Effector CD8-positive, alpha-beta T cell (primary cell): ENCODE measurements at regions not wholly inside any gene's neighbourhood (a gene's known extent, or its start where the extent isn't known, plus 50 kb on each side); places are given as distances from the start of the nearest gene placed in this dataset.

ENCODE experiments used
- DNase-seq: peaks from one replicate; lab custom pipeline; 2025; lab: John Stamatoyannopoulos, UW

DNA sequence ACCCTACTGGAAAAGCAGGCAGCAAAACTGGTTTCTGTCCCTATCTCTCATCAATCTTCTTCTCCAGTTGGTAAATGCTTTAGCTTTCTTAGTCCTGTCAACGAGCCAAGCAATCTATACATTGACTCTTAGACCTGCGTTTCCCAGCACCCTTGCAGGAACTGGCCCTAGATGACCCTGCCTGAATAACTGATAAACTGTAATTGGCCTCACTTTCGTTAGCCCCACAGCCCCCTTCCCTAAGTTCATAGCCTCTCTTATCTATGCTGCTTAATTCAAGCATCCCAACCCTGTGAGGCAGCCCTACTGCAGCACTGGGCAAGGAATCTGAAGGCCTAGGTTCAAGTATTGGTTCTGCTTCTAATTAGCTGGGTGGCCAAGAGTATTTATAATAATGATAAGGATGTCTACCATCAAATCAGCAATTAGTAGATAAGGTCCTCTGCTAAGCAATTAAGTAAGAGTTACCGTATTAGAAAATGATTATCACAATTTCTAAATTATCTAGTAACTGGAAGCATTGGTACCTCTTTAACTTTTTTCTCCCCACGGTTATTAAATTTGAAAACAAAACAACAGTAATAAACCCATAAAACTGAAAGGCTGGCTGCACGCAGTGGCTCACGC, 86.4 kb upstream of the RMDN2 start:
- DNase-seq, result no peak

DNA sequence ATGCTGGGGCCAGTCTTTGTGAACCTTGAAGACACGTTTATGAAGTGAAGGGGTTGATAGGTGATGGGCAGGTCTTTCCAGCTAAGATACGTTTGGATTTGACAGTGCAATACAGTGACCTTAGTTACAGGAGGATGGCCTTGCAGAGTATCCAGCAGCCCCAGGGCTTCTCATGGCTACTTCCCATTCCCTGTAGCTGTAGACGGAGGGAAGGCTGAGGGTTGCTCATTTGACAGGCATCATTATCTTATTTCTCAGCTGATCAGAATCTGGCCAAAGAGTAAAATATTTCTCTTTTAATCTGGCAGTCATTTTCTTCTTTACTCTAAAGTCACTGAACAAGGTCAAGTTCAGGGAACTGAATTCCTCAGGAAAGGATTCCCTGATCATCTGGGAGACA, 85.1 kb upstream of the RMDN2 start:
- DNase-seq, result no peak

DNA sequence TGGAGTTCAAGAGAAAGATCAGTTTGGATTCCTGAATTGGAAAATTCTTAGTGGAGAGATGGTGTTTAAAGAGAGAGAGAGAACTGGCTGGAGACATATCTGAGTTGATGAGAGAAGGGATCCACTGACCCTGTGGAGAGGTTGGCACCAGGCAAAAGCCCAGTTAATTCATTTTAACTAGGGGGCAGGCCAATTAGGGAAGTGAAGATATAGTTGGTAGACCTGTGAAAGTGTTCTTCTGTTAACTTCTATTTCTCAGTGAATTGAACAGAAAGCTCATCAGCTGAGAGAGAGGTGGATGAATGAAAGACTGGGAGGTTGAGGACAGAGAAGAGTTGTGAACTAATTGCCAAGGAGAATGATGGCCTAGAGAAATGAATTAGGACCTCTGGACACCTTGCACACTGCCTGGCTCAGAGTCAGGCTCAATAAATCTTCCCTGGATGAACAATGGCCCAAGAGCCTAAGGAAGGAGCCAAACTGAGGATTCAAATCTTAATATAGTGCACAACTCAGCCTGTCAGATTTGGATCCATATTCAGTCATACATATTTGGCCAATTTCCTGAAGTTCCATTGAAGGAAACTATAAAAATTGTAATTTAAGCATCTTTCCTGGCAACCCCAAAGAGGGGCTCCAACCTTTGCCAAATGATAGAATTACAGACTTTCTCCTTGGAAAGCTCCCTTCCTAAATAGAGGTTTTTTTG, 82.2 kb upstream of the RMDN2 start:
- no peak for DNase-seq

DNA sequence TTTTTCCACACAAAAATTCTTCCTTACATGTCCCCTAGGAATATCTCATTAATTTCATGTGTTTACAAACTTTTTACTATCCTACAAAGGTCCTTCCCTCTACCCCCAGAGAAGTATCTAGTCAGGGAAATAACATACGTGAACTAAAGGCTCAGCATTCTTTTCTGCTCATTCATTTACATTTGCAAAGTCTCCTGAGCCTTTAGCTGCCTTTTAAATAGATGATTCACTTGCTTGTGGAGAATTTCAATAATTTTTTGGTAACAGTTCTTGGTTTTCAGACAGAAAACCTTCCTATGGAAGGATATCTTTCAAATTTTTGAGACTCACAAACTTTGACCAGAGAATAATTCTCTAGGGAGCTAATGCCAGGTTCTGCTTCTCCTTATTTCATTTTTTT, 81.5 kb upstream of the RMDN2 start:
- no peak for DNase-seq

DNA sequence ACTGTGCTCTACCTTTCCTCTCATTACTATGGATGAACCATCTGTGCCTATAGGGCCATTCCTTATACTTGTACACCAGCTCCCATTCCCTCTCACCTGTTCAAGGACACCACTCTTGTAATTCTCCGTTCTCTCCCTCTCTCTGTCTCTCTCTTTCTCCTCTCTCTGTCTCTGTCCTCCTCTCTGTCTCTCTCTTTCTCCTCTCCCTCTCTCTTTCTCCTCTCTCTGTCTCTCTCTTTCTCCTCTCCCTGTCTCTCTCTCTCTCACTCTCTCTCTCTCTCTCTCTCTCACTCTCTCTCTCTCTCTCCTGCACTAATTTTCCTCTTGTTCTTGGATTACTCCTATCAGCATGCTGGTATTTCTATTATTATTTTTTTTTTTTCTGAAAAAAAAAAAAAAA, 78.9 kb upstream of the RMDN2 start:
- DNase-seq, result no peak

DNA sequence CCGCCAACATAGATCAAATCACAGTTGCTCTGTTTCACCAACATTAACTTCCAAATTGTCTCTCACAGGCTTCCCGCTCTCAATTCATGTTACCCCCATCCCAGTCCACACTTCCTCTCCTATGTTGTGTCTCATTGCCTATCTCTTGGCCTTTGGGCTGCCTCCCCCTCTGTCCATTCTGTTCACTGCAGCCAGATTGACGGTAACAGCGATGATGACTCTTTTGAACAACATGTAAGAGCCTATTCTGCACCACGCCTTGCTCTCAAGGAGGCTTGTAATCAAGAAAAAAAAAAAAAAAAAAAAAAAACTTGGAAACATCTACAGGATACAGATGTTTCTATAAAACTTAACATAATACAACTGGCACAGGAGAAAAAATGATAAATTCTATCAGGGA, 77.3 kb upstream of the RMDN2 start:
- no peak for DNase-seq

DNA sequence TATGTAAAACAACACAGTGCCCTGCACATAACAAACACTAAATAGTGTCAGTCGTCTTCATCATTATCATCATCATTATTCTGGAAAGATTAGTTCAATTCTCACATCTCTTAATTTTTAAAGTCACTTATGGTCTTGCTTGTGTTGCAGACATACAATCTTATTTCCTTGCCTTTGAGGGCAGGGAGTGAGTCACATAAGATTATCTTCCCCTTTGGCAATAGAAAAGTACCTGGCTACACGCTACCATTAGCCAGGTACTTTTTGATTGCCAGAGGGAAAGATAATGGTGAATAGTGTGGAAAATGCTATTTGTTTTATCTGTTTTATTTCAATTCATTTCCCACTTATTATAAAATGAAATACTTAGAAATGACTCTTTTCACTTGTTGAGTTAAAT, 76.6 kb upstream of the RMDN2 start:
- DNase-seq, result no peak

DNA sequence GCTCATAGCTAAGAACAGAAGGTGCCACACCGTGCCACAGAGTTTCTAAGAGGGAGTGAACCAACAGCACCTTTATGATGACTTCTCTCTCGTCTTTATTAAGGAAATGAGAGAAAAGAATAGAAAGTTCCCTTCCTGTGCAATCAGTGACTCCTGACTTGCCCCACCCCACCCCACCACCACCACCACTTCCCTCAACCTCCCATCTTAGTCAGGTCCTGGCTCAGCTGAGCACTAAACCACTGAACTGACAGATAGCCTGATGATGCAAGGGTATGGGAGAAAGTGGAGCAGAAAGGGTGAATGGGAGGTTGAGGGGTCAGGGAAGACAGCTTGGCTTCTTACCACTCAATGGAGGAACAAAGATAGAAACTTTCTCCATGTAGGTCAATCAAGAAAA, 75.2 kb upstream of the RMDN2 start:
- no peak for DNase-seq

DNA sequence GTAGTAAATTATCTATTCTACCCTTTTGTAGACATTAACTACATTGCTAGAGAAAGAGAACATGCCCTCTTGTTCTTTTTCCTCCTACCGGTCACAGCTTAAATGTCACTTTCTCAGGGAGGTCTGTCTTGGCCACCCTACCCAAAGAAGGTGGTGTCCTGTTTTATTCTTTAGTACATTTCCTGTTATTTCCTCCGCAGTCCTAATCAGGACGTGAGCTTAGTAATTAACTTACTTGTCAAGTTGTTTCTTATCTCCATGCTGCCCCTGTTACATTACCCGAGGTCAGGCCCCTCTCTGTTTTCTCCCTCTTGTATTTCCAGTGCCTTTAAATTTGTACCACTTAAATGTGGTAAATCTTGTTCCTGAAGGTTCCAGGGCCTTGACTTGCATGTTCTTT, 73.7 kb upstream of the RMDN2 start:
- DNase-seq, result no peak

DNA sequence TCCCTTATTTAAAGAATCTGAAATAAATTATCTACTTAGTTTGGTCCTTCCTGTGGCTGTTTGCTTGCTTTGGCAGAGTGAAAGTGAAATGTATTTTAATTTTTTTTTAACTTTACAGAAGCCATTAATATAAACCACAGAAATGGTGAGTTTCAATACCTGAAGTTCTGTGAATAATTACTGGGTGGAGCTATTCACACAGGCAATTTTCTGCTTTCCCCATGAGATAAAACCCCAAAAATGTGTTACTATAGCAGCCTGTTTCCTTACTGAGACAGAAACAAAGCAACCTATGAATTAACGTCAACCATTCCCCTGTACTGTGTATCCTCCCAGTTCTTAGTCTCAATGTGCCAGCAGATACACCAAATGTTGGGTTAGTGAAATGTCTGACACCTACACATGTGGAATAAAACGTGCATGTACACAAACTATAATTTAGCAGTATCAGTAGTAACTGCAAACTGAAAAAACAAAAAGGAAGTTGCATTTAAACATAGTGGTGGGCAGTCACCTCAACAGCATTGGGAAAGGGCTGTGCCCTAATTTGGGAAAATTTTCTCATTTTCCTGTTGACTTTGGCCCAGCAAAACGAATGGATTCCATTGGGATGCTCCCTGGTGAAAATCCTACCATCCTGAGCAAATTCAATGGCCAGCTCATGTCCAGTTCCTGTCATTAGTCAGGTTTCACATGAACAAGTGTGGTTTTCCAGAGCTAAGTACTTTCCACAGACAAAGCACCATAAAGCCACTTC, 73.1 kb upstream of the RMDN2 start:
- no peak for DNase-seq

DNA sequence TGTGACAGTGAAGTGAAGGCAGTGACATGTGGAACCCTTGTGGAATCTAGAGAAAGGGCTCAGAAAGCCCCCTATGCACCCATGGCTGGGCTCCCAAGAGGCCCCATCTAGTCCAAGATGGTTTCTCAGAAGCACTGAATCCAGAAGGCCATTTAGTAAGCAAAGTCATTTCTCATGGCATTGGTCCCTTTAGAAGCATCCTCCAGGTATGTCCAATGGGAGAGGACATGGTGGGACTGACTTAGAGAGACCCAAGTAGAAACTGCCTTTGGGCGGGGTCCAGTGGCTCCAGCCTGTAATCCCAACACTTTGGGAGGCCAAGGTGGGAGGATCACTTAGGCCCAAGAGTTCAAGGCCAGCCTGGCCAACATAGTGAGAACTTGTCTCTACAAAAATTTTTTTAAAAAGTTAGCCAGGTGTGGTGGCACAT, 72.5 kb upstream of the RMDN2 start:
- DNase-seq, result no peak

DNA sequence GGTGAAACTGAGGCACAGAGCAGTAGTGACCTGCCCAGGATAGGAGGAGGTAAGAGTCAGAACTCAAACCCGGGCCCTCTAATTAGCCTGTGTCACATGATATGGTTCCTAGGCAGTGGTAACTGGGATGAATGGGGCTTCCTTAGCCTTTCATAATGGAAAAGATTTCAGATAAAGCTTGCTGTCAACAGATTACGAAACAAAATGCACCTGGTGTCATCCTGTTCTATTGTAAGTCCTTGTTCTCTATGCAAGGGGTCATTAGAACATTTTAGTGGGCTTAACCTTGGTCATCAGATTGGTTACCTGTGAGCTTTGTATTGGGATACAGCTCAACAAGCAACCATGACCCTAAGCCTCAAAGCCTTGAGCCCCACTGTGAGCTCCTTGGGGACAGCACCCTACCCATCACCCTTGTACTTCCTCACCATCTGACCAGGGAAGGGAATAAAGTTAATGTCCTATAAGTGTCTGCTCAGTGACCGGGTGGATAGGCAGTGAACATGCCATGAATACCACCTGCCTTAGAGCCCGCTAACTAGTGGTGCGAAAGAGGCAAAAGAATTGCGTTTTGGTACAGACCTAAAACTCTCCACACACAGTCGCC, 70.3 kb upstream of the RMDN2 start:
- no peak for DNase-seq

DNA sequence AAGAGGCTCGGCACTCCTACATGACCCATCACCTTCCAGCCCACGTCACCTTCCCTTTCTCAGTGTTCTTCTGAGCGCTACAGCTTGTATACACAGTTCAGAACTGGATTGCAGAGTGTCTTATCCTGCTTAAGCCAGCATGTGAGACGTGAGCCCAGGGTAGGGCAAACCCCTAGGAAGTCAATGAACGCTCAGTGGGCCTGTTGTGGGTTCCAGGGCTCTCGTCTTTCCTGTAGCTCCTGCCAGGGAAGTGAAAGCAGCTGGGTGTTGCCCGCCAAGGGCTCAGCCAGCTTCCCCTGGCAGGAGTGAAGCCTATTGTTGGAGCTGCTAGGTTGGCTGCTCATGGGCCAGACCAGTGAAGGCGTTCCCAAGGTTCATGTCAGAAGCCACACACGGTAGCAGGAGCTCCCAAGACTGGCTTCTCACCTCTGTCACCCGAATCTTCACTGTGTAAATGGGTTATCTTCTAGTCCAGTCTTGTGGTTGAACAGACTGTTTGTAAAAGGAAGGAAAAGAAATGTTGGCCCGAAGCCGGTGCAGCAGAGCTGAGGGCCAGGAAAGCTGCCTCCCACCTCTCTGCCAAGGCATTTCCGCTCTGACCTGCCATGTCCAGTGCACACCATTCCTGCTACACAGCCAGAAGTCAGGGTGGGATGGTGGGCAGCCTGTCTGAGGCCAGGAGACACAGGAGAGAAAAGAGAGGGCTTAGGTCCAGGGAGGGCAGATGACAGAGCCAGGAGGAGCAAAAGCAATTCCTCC, 69.6 kb upstream of the RMDN2 start:
- no peak for DNase-seq

DNA sequence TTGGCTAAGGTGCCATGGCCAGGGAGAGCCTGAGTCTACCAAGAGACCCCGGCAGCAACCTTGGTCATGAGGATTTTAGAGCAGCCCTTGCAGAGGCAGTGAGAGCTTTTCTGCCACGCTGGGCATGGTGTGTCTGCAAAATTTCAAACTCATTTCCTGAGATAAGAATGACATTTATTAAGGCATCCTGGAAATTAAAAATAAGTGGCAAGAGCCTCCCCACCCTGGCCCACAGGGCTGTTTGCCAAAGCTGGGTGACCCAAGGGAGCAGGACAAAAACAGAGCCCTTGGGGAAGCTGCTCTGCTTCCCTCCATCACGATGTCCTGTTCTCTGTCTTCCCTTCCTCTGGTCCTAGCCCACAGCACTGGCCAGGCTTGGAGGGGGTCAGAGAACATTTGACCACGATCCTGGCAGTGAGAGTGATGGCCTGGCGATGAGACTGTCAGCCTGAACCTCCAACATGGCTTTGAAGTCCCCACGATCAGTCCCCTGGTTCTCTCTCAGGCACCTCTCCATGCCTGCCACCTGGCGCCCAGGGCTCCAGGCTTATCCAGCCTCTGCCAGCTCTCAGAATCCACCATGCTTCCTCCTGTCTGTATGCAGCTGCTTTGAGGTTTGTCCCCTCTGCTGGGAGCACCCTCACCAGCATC, 68.9 kb upstream of the RMDN2 start:
- no peak for DNase-seq

DNA sequence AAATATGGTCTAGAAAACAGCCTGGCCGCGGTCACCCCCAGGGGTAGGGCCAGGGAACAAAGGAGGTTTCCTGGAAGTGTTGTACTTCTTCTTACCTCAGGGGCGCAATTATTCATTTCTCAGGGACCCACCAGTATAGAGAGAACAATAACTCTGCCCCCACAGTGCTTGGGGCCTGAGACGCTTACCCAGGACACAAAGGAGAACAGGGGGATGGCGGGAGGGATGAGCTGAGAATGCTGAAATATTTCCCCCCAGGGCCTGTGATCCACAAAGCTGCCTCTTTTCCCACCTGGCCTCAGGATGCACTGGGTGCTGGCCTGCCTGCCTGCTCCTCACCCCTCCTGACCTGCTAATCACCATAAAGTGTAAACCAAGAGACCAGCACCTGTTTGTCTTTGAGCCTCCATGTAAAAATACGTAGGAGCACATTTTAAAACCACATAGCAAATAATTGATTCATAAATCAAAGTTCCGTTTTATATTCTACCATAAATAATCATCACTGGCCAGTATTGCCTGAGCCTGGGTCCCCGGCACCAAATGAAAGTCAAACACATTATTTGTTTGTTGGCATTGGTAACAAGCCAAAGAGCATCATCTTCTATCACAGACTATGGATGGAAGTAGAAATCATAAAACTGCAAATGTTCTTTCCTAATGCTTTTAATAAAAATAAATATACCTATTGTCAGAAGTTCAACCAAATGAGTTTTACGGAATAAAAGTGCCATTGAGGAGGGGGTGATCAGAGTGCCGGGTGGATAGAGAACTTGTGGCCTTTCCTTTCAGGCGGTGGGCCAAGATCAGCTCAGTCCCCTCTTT, 67.3 kb upstream of the RMDN2 start:
- DNase-seq, result no peak

DNA sequence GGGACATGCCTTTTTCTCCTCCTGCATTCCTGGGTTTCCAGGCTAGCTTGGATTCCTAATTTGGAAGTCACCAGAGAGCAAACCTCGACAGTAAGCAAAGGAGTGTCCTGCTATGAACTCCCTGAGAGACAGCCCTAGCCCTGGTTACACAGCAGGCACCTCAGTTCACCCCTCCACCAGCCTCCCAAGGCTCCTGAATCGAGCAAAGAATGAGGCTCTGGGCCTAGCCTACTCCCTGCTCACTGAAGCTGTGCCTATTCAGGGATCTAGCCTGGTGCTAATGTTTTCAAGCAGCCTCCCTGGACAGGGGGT, 66.7 kb upstream of the RMDN2 start:
- no peak for DNase-seq

DNA sequence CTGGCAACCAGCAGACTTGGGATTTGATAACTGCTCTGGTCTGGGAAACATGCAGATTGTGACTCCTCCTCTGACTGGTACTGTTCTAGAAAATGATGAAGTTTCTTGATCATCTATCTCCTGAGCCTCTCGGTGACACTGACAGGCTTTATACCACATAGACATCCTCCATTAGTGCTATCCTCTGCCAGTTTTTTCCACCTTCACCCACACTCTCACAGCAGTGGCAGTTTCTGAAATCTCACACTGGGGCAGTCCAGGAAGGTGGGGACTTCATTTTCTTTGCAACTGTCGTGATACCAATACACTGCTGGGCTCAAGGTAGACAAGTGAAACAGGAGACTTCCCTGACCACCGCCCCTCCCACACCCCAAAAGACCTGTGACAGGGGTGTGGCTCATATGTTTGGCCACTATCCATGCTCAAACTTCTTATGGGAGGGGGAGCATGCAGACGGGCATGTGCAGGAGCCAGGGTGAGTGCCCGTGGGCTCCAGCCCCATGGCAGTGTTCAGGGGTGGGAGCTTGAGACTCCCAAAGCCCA, 66.3 kb upstream of the RMDN2 start:
- no peak for DNase-seq

DNA sequence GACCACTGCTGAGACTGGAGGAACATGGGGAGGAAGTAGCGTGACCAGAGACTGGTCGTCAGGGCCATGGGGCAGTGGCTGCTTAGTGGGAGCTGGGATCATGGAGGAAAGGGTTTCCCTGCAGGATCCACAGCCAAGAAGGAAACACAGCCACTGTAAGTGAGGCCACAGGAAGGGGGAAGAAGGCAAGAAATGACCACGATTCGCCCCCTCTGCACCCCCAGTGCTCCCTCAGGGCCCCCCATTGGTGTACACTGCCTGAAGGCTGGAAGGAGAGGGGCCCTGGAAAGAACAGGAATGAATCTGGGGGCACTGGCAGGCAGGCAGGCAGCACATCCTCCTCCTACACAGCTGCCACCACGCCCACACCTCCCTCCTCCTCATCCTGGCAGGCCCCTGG, 62.5 kb upstream of the RMDN2 start:
- DNase-seq, result no peak

DNA sequence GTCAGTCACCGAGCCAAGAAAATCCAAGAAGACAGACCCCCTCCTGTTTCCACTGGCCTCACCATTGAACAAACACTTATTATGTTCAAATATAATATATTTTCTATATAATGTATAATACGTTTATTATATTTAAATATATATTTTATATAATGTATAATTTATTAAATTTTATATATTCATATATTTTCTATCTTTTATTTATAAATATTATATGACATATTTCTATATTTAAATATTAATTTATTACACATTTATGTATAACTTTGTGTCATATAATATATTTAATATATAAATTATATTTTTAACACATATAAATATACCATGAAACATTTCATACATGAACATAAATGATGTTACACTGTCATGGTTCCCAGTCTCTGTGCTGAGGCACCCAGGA, 60.9 kb upstream of the RMDN2 start:
- DNase-seq, result no peak

DNA sequence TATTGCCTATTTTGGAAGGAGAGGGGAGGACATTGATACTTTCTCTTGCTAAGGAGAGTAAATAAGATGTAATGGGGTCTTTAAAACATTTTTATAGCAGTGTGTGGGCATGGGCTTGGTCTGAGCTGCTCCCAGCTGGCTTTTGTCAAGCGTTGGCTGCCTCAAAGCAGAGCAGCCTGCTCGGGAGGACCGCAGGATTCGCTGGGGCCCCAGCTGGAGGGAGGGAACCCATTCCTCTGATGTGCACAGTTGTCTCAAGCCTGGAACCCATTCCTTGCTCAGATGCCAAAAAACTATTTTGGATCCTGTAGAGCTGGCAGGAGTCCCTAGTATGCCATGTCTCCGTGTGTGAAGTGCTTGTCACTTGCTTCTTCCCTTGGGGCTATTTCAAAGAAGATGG, 59.4 kb upstream of the RMDN2 start:
- DNase-seq, result no peak
